NCI-H510A (cell line): ENCODE measurements at regions not wholly inside any gene's neighbourhood (a gene's known extent, or its start where the extent isn't known, plus 50 kb on each side); places are given as distances from the start of the nearest gene placed in this dataset.

Experiments used
- DNase-seq: peaks from one replicate; lab custom pipeline; 2025; lab: John Stamatoyannopoulos, UW

- no peak for DNase-seq
These were observed 50.2 kb upstream of the DAB2IP start for GRCh38 chr9:121601194-121601593.
